HepG2 (cell line): ENCODE measurements at regions not wholly inside any gene's neighbourhood (a gene's known extent, or its start where the extent isn't known, plus 50 kb on each side); places are given as distances from the start of the nearest gene placed in this dataset.

ENCODE experiments used
- AGO2 ChIP-seq: fragments of 200-400 bp; formaldehyde crosslinking; optimal IDR thresholded peaks from 2 replicates; pipeline ENCODE3; 2017; ENCODE audit warnings: mild to moderate bottlenecking, low read depth, low read length, moderate library complexity
- ERF ChIP-seq: IDR thresholded peaks from 2 replicates; pipeline ENCODE4 v1.6.1; 2018; ENCODE audit warnings: missing biosample characterization, missing genetic modification reagents
- HES4 ChIP-seq: sonication (generic); formaldehyde crosslinking; IDR thresholded peaks from 2 replicates; pipeline ENCODE4 v1.9.0; 2021; ENCODE audit warnings: mild to moderate bottlenecking, missing genetic modification reagents, borderline replicate concordance
- HOXA3 ChIP-seq: sonication (generic); formaldehyde crosslinking; IDR thresholded peaks from 2 replicates; pipeline ENCODE4 v1.5.0; 2020; ENCODE audit warnings: missing genetic modification reagents
- MAFF ChIP-seq: IDR thresholded peaks from 2 replicates; pipeline ENCODE4 v1.6.1; 2011; ENCODE audit warnings: low read depth, low read length, improper control_type of control experiment
- MIER3 ChIP-seq: IDR thresholded peaks from 2 replicates; pipeline ENCODE4 v1.6.1; 2016; ENCODE audit warnings: missing compliant biosample characterization, borderline replicate concordance
- NFIB ChIP-seq: sonication (generic); formaldehyde crosslinking; IDR thresholded peaks from 2 replicates; pipeline ENCODE4 v1.9.0; 2021; ENCODE audit warnings: missing genetic modification reagents, mild to moderate bottlenecking, borderline replicate concordance
- REL ChIP-seq: sonication (generic); formaldehyde crosslinking; conservative IDR thresholded peaks from 2 replicates; pipeline ENCODE4 v1.8.0; 2022; ENCODE audit warnings: mild to moderate bottlenecking, missing genetic modification reagents, moderate library complexity
- RFXANK ChIP-seq: IDR thresholded peaks from 2 replicates; pipeline ENCODE4 v1.6.1; 2016
- SMAD3 ChIP-seq: sonication (generic); formaldehyde crosslinking; IDR thresholded peaks from 2 replicates; pipeline ENCODE4 v1.4.0; 2020; ENCODE audit warnings: missing genetic modification reagents
- ZFP37 ChIP-seq: sonication (generic); formaldehyde crosslinking; IDR thresholded peaks from 2 replicates; pipeline ENCODE4 v1.4.0; 2020; ENCODE audit warnings: missing genetic modification reagents, borderline replicate concordance
- ZNF124 ChIP-seq: sonication (generic); formaldehyde crosslinking; IDR thresholded peaks from 2 replicates; pipeline ENCODE4 v1.4.0; 2020; ENCODE audit warnings: missing genetic modification reagents
- ZNF160 ChIP-seq: sonication (generic); formaldehyde crosslinking; IDR thresholded peaks from 2 replicates; pipeline ENCODE4 v1.8.0; 2022; ENCODE audit warnings: mild to moderate bottlenecking, inconsistent platforms, missing genetic modification reagents
- ZNF235 ChIP-seq: sonication (generic); formaldehyde crosslinking; IDR thresholded peaks from 2 replicates; pipeline ENCODE4 v1.8.1; 2023; ENCODE audit warnings: mild to moderate bottlenecking, missing genetic modification reagents, borderline replicate concordance
- ZNF547 ChIP-seq: sonication (generic); formaldehyde crosslinking; IDR thresholded peaks from 2 replicates; pipeline ENCODE4 v1.5.1; 2020; ENCODE audit warnings: mild to moderate bottlenecking, missing genetic modification reagents
- ZNF629 ChIP-seq: sonication (generic); formaldehyde crosslinking; conservative IDR thresholded peaks from 2 replicates; pipeline ENCODE4 v1.5.0; 2020; ENCODE audit warnings: missing genetic modification reagents
- ZNF792 ChIP-seq: IDR thresholded peaks from 2 replicates; pipeline ENCODE4 v1.6.1; 2016
- ZSCAN30 ChIP-seq: sonication (generic); formaldehyde crosslinking; IDR thresholded peaks from 2 replicates; pipeline ENCODE4 v1.5.0; 2020; ENCODE audit warnings: mild to moderate bottlenecking, missing genetic modification reagents
- TF ChIP-seq, protein P1 (sequence below), 2 experiments: IDR thresholded peaks; 2 replicates each; pipeline ENCODE4 v1.6.1; 2011 to 2012; ENCODE audit warnings: low read length in 2 of 2, borderline replicate concordance in 1 of 2, low read depth in 1 of 2, mild to moderate bottlenecking in 1 of 2, moderate library complexity in 1 of 2
- TF ChIP-seq, protein P2 (sequence below): sonication (generic); formaldehyde crosslinking; IDR thresholded peaks from 2 replicates; pipeline ENCODE4; 2020; ENCODE audit warnings: missing genetic modification reagents, mild to moderate bottlenecking, borderline replicate concordance
- TF ChIP-seq, protein P3 (sequence below): sonication (generic); formaldehyde crosslinking; IDR thresholded peaks from 2 replicates; pipeline ENCODE4 v1.8.0; 2022; ENCODE audit warnings: mild to moderate bottlenecking, missing genetic modification reagents, moderate library complexity
- TF ChIP-seq, protein P4 (sequence below): sonication (generic); formaldehyde crosslinking; IDR thresholded peaks from 2 replicates; pipeline ENCODE4 v1.4.0; 2020; ENCODE audit warnings: missing genetic modification reagents
- TF ChIP-seq, protein P5 (sequence below): sonication (generic); formaldehyde crosslinking; IDR thresholded peaks from 2 replicates; pipeline ENCODE4 v1.4.0; 2020; ENCODE audit warnings: missing genetic modification reagents

DNA sequence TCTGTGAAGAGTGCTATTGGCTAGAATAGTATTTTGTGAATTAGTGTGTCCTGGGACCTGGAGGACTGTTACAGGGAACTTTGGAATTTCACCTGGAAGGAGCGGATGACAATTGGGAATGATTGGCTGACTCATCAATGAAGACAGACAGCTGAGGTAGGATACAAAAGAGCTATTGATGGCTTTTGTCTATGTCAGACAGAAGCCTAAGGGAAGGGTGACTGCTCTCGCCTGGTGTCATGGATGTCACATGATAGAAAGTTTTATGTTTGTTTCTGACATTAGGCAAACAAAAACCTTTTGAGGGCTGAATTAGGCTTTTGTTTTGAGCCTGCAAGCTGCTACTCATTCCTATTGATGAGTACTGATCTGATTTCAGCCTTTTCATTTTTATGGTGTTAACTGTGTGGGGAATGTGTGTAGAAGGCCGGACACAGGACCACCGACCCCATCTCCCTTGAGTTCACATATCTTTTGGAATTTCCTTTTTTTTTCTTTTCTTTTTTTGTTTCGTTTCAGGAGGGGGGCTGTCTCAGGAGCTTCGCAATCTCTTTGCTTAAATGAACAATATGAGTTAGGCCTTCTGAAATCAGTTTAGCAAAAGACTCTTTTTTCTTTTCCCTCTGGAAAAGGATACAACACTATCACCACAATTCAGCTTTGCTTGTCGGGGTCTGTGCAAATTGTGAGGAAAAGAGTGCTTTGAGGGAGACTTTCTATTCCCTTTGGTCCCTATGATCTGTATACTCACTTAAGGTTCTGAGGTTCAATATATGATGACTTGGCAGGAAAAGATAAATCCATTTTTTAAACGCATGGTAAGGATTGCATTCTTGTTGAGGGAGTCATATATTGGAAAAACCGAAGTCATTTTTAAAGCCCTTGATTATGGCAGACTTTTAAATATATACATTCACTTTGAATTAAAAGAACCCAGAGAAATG, 207.9 kb upstream of the FIGN start (continued):
- peak; percentile 69; the same call in 1 of the 2 replicates for TF ChIP-seq MIER3 (CRISPR knock-in tag)
- TF ChIP-seq NFIB (CRISPR knock-in tag) = no peak
- no peak for TF ChIP-seq AGO2
- TF ChIP-seq HOXA3 (CRISPR knock-in tag) = peak; percentile 39; the same call in 1 of the 2 replicates
- TF ChIP-seq, protein P1, sequence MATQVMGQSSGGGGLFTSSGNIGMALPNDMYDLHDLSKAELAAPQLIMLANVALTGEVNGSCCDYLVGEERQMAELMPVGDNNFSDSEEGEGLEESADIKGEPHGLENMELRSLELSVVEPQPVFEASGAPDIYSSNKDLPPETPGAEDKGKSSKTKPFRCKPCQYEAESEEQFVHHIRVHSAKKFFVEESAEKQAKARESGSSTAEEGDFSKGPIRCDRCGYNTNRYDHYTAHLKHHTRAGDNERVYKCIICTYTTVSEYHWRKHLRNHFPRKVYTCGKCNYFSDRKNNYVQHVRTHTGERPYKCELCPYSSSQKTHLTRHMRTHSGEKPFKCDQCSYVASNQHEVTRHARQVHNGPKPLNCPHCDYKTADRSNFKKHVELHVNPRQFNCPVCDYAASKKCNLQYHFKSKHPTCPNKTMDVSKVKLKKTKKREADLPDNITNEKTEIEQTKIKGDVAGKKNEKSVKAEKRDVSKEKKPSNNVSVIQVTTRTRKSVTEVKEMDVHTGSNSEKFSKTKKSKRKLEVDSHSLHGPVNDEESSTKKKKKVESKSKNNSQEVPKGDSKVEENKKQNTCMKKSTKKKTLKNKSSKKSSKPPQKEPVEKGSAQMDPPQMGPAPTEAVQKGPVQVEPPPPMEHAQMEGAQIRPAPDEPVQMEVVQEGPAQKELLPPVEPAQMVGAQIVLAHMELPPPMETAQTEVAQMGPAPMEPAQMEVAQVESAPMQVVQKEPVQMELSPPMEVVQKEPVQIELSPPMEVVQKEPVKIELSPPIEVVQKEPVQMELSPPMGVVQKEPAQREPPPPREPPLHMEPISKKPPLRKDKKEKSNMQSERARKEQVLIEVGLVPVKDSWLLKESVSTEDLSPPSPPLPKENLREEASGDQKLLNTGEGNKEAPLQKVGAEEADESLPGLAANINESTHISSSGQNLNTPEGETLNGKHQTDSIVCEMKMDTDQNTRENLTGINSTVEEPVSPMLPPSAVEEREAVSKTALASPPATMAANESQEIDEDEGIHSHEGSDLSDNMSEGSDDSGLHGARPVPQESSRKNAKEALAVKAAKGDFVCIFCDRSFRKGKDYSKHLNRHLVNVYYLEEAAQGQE (IDR thresholded peaks at IDR 0.05; ENCODE audit: borderline replicate concordance in 1 of 2, low read depth in 1 of 2, low read length in 2 of 2) = peak in 1 of 2 experiments; percentile 36; a peak in 1 of 4 replicates
- peak; percentile 54; the same call in 1 of the 2 replicates for TF ChIP-seq ERF
- TF ChIP-seq HES4 (CRISPR knock-in tag) = no peak
- TF ChIP-seq ZSCAN30 (CRISPR knock-in tag) = no peak
- TF ChIP-seq ZNF547 = no peak
- TF ChIP-seq, protein P2, sequence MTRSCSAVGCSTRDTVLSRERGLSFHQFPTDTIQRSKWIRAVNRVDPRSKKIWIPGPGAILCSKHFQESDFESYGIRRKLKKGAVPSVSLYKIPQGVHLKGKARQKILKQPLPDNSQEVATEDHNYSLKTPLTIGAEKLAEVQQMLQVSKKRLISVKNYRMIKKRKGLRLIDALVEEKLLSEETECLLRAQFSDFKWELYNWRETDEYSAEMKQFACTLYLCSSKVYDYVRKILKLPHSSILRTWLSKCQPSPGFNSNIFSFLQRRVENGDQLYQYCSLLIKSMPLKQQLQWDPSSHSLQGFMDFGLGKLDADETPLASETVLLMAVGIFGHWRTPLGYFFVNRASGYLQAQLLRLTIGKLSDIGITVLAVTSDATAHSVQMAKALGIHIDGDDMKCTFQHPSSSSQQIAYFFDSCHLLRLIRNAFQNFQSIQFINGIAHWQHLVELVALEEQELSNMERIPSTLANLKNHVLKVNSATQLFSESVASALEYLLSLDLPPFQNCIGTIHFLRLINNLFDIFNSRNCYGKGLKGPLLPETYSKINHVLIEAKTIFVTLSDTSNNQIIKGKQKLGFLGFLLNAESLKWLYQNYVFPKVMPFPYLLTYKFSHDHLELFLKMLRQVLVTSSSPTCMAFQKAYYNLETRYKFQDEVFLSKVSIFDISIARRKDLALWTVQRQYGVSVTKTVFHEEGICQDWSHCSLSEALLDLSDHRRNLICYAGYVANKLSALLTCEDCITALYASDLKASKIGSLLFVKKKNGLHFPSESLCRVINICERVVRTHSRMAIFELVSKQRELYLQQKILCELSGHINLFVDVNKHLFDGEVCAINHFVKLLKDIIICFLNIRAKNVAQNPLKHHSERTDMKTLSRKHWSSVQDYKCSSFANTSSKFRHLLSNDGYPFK (CRISPR knock-in tag) = no peak
- no peak for TF ChIP-seq ZNF160 (CRISPR knock-in tag)
- no peak for TF ChIP-seq ZNF629 (CRISPR knock-in tag)
- no peak for TF ChIP-seq ZNF124 (CRISPR knock-in tag)
- 0 out of 2 replicates have a peak, but pooled peaks have one; percentile 22 for TF ChIP-seq SMAD3
- no peak for TF ChIP-seq RFXANK (CRISPR knock-in tag)
- TF ChIP-seq ZNF235 = no peak
- TF ChIP-seq, protein P3, sequence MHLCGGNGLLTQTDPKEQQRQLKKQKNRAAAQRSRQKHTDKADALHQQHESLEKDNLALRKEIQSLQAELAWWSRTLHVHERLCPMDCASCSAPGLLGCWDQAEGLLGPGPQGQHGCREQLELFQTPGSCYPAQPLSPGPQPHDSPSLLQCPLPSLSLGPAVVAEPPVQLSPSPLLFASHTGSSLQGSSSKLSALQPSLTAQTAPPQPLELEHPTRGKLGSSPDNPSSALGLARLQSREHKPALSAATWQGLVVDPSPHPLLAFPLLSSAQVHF = no peak
- TF ChIP-seq, protein P4, sequence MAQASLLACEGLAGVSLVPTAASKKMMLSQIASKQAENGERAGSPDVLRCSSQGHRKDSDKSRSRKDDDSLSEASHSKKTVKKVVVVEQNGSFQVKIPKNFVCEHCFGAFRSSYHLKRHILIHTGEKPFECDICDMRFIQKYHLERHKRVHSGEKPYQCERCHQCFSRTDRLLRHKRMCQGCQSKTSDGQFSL (CRISPR knock-in tag) = no peak
- no peak for TF ChIP-seq ZFP37 (CRISPR knock-in tag)
- TF ChIP-seq ZNF792 (CRISPR knock-in tag) = peak; percentile 21; the same call in 1 of the 2 replicates
- no peak for TF ChIP-seq REL (CRISPR knock-in tag)
- TF ChIP-seq MAFF = peak; percentile 95
- TF ChIP-seq, protein P5, sequence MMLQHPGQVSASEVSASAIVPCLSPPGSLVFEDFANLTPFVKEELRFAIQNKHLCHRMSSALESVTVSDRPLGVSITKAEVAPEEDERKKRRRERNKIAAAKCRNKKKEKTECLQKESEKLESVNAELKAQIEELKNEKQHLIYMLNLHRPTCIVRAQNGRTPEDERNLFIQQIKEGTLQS = peak; percentile 86
